NCI-H1092 treated with DMSO at 0.1 percent for 48 hours (cell line): ENCODE measurements at regions not wholly inside any gene's neighbourhood (a gene's known extent, or its start where the extent isn't known, plus 50 kb on each side); places are given as distances from the start of the nearest gene placed in this dataset.
A peak's percentile ranks its signal among the peaks of the same experiment; 100 is the strongest.
"Not testable (repeated sequence)": the region's sequence is repeated elsewhere in the genome, so short reads cannot be mapped to it uniquely, and the experiment has no call there.

Experiments used
- DNase-seq: peaks from one replicate; lab custom pipeline; 2025; lab: John Stamatoyannopoulos, UW

DNA sequence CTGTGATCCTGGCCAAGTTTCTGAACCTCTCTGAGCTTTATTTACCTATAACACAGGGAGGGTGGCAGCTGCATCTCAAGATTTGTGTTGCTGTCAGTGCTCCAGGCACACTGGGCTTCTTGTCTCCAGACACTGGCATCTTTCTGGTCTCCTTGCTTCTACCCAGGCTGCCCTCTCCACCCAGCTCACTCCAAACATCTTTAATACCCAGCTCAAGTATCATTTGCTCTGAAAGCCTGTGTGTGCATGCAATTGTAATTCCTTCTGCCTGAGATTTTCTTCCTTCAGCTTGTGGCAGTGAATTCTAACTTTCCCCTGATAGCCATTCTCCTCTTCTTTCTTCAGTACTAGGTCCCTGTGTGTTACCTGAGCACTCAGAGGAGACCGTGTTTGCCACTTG lies 50.7 kb upstream of the USP7 start:
- no peak for DNase-seq

DNA sequence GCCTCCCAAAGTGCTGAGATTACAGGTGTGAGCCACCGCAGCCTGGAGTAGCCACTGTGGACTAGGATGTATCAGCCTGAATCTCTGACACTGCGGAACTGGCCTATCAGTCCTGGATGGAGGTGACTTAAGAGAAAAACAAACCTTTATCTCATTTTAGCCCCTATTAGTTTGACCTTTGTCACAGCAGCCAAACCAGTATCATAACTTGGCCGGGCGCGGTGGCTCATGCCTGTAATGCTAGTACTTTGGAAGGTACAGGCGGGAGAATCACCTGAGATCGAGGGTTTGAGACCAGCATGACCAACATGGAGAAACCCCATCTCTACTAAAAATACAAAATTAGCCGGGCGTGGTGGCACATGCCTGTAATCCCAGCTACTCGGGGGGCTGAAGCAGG lies 51.8 kb upstream of the USP7 start:
- DNase-seq, result no peak

DNA sequence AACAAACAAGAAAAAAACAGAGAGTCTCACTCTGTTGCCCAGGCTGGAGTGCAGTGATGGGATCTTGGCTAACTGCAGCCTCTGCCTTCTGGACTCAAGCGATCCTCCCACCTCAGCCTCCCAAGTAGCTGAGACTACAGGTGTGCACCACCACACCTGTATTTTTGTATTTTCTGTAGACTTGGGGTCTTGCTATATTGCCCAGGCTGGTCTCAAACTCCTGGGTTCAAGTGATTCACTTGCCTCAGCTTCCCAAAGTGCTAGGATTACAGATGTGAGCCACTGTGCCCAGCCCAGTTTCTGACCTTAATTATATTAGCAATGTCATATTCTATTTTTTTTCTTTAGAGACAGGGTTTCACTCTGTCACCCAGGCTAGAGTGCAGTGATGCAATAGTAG lies 52.3 kb upstream of the USP7 start:
- DNase-seq, result not testable (repeated sequence)

DNA sequence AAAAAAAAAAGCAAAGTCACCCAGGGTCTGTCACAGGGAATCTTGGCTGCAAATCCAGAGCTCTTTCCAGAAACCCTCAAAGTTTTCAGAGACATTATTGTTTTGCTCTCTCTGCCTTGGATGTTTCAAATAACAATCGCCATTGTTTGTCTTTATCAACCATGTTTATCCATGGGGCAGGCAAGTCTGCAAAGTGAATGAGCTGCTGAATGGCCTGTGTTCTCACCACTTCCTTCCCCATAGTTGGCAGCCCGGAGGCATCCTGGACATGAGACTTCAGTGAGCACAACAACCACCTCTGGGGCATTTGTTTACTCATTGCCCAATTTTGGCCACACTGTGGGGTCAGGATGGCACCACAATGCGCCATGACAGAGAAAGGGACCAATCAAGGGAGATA lies 53.1 kb upstream of the USP7 start:
- no peak for DNase-seq

DNA sequence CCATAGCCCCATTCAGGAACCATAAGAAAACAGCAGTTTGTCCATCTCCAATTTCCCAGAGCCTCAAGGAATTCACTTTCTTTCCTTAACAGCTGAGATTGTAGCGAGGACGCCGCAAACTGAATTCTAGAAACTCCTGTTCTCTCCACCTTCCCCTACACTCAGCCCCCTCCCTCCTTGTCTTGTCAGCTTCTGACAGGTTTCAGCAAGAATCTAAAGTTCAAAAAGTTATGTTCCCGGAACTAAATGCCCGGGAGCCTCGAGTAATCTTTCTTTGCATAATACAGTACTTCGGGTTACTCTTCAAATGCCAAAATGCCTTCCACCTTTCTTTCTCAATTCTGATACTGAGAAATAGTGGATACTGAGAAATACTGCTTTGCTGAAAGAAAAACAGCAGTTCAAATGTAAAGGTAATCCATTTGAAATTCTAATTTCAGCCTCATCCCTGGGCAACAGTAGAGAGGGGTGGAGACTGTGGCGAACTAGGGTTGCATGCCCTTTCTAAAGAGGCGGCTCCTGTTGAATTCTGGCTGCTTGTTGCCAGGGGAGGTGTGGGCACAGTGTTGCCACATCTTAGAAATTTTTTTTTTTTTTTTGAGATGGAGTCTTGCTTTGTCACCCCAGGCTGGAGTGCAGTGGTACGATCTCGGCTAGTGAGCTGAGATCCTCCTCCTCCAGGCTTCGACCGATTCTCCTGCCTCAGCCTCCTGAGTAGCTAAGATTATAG lies 63.5 kb upstream of the USP7 start:
- DNase-seq, result no peak

DNA sequence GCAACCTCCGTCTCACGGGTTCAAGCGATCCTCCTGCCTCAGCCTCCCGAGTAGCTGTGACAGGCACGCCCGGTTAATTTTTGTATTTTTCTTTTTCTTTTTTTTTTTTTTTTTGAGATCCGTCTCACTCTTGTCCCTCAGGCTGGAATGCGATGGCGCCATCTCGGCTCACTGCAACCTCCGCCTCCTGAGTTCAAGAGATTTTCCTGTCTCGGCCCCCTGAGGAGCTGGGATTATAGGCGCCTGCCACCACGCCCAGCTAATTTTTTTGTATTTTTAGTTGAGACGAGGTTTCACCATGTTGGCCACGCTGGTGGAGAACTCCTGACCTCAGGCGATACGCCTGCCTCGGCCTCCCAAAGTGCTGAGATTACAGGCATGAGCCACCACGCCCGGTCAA lies 63.0 kb upstream of the HAPSTR1 start:
- DNase-seq, result not testable (repeated sequence)

DNA sequence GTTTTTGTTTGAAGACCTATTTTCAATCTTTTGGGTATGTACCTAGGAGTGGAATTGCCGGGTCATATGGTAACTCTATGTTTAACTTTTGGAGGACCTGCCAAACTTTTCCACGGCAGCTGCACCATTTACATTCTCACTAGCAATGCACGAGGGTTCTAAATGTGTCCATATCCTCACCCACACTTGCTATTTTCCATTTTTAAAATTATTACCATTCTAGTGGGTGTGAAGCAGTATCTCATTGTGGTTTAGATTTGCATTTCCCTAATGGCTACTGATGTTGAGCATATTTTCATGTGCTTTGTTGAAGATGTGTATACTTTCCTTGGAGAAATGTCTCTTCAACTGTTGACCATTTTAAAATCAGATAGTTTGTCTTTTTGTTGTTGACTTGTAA lies 60.3 kb upstream of the HAPSTR1 start:
- DNase-seq, result no peak

DNA sequence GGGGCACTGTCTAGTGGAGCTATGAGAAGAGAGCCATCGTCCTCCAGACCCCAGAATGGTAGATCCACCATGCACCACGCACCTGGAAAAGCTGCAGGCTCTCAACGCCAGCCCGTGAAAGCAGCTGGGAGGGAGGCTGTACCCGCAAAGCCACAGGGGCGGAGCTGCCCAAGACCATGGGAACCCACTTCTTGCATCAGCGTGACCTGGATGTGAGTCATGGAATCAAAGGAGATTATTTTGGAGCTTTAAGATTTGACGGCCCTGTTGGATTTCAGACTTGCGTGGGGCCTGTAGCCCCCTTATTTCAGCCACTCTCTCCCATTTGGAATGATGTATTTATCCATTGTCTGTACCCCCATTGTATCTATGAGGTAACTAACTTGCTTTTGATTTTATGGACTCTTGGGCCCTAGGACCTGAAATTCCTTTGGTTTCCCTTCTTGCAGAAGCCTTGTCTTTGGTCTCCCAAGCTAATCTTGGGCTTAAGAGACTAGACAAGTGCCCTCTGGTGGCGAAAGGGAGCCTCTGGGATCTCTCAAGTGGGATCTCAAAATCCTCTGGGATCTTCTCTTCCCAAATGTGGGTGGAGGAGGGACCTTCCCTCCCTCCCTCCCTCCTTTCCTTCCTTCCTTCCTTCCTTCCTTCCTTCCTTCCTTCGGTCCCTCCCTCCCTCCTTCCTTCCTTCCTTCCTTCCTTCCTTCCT lies 58.2 kb upstream of the HAPSTR1 start:
- DNase-seq, result peak; percentile 8

DNA sequence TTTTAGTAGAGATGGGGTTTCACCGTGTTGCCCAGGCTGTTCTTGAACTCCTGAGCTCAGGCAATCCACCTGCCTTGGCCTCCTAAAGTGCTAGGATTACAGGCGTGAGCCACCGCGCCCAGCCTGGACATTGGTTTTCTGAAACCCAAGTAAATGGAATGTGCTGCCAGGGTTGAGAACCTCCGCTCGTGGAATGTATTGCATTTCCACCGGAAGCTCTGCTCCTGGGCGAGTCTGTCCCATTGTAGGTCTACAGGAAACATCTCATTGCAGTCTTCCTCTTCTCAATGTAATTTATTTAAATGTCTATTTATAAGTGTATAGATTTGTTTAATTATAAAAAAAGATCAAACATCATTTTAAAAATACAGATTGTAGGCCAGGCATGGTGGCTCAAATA lies 57.4 kb upstream of the HAPSTR1 start:
- no peak for DNase-seq

DNA sequence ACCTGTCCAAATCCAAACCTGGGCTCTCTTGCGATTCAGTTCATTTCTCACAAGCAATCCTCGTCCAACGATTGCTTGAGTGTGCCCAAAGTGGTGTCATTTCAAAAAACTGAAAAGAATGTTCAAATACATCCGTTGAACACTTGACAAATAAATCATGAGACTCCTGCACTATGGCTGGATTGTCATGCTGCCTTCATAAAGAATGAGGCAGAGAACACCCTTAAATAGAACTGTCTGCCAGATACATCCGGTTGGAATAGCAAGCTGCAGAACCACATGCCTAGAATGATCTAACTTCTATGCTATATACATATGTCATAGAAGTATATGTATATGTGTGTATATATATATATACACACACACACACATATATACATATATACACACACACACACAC lies 55.4 kb upstream of the HAPSTR1 start:
- no peak for DNase-seq

DNA sequence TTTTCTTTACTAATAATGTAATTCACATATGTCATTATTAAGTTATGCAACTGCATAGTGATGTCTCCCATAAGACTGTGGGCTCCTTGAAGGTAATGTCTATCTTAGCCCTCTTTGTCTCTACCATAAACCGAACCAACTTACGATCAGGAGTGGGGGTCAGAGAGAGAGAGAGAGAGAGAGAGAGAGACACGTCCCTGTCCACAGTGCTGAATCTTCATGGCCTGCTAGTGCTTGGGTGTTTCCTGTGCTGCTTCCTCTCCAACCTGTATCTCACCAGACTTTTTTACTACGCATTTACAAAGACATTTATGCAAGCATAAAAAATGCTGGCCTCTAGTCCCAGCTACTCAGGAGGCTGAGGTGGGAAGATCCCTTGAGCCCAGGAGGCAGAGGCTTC lies 52.2 kb upstream of the HAPSTR1 start:
- DNase-seq, result no peak

DNA sequence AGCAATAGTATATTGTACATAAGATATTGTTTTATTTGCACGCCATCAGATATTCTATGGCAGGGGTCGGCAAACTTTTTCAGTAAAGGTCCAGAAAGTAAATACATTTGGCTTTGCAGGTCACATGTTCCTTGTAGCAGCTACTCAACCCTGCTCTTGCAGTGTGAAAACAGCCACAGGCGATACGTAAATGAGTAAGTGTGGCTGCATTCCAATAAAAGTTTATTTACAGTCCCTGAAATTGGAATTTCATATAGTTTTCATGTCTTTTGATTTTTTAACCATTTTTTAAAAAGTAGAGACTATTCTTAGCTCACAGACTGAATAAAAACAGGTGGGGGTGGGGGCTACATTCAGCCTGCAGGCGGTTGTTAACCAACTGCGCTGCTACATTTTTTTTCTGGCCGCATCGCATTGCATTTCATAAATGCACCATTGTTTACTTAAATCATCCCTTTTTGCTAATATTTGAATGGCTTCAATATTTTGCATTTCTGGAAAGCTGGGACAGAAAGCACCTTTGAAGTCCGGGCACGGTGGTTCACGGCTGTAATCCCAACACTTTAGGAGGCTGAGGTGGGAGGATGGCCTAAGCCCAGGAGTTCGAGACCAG lies 50.5 kb upstream of the HAPSTR1 start:
- no peak for DNase-seq
